Duodenal mucosa (tissue), 2 donors: ENCODE measurements at regions not wholly inside any gene's neighbourhood (a gene's known extent, or its start where the extent isn't known, plus 50 kb on each side); places are given as distances from the start of the nearest gene placed in this dataset.

ENCODE experiments used
- H3K27ac ChIP-seq: one replicate; pipeline ENCODE4 v1.7.0; 2013; ENCODE audit warnings: low read depth, low read length
- H3K27me3 ChIP-seq, 2 donors: one replicate each; pipeline ENCODE4 v1.7.0; 2013; ENCODE audit warnings: low read length in 2 of 2, control low read depth in 1 of 2; ENCODE audit not compliant: insufficient read depth in 2 of 2, control insufficient read depth in 1 of 2
- H3K36me3 ChIP-seq, 2 donors: one replicate each; pipeline ENCODE4 v1.7.0; 2013; ENCODE audit warnings: low read length in 2 of 2, control low read depth in 1 of 2; ENCODE audit not compliant: insufficient read depth in 2 of 2, control insufficient read depth in 1 of 2
- H3K4me1 ChIP-seq, 2 donors: one replicate each; pipeline ENCODE4 v1.7.0; 2013; ENCODE audit warnings: low read length in 2 of 2, control low read depth in 1 of 2; ENCODE audit not compliant: insufficient read depth in 2 of 2, control insufficient read depth in 1 of 2
- H3K4me3 ChIP-seq, 2 donors: one replicate each; pipeline ENCODE4 v1.7.0; 2013; ENCODE audit warnings: low read length in 2 of 2, low read depth in 1 of 2
- H3K9ac ChIP-seq, 2 donors: one replicate each; pipeline ENCODE4 v1.7.0; 2013; ENCODE audit warnings: low read length in 2 of 2, low read depth in 1 of 2
- H3K9me3 ChIP-seq, 2 donors: one replicate each; pipeline ENCODE4 v1.7.0; 2013; ENCODE audit warnings: low read length in 2 of 2, control low read depth in 1 of 2; ENCODE audit not compliant: control insufficient read depth in 1 of 2

DNA sequence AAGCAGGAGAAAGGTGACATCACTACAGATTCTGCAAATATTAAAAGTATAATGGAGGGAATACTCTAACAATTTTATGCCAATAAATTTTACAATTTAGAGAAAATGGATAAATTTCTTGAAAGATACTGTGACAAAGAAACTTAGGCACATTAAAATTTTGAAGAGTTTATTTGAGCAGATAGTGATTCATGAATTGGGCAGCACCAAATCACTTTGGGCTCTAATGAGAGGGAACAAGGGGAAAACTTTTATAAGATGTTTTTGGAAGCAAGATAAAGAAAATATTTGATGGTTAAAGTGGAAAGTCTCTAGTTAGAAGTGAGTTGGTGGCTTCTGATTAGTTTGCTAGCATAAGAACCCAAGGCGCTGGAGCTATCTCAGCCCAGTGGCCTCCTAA is 55.2 kb upstream of the FMN2 start:
- Histone ChIP-seq H3K9ac (no peak overlapping the region), H3K4me1 (no peaks in the 10 kb centered on the region), H3K27ac (no peak overlapping the region), H3K36me3 (no peaks in the 10 kb centered on the region), H3K27me3 (no peaks in the 10 kb centered on the region), H3K4me3 (no peak overlapping the region), H3K9me3 (no peaks in the 10 kb centered on the region)
